Tibial nerve (tissue), 3 donors: ENCODE measurements at regions not wholly inside any gene's neighbourhood (a gene's known extent, or its start where the extent isn't known, plus 50 kb on each side); places are given as distances from the start of the nearest gene placed in this dataset.

ENCODE experiments used
- POLR2A ChIP-seq, 2 donors: fragments of 450-650 bp; IDR thresholded peaks; one replicate each; pipeline ENCODE4 v1.6.1; 2017; ENCODE audit warnings: antibody characterized with exemption in 2 of 2, mild to moderate bottlenecking in 2 of 2, moderate library complexity in 2 of 2
- TF ChIP-seq, protein P1 (sequence below), 5 experiments: fragments of 200-600 bp in 3 of 5; fragments of 450-650 bp in 2 of 5; sonication (generic) in 3 of 5; IDR thresholded peaks; one replicate each; pipeline ENCODE4 v1.5.1; 2016 to 2019; ENCODE audit warnings: antibody characterized with exemption in 5 of 5, mild to moderate bottlenecking in 3 of 5, moderate library complexity in 2 of 5

DNA sequence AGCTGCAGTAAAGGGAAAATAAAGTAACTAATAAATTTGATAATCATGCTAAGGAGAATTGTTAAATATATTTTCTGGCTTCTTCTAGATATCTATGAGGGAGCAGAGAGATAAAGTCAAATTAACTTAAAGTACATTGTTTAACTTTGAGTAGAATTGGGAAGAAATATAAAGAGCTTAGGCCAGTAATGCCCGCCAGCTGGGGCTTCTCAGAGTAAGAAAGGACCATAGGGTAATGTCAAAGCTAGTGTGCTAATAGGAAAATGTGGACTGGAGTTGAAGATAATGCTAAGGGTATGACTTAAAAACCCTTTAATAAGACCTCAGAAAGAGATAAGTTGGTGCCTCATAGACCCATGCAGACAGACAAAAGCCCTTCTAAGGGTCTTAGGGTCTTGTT lies 411.6 kb upstream of the ANO3 start:
- TF ChIP-seq, protein P1, sequence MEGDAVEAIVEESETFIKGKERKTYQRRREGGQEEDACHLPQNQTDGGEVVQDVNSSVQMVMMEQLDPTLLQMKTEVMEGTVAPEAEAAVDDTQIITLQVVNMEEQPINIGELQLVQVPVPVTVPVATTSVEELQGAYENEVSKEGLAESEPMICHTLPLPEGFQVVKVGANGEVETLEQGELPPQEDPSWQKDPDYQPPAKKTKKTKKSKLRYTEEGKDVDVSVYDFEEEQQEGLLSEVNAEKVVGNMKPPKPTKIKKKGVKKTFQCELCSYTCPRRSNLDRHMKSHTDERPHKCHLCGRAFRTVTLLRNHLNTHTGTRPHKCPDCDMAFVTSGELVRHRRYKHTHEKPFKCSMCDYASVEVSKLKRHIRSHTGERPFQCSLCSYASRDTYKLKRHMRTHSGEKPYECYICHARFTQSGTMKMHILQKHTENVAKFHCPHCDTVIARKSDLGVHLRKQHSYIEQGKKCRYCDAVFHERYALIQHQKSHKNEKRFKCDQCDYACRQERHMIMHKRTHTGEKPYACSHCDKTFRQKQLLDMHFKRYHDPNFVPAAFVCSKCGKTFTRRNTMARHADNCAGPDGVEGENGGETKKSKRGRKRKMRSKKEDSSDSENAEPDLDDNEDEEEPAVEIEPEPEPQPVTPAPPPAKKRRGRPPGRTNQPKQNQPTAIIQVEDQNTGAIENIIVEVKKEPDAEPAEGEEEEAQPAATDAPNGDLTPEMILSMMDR (IDR thresholded peaks at IDR 0.05): no peak
- no peak for TF ChIP-seq POLR2A (IDR thresholded peaks at IDR 0.05)
